Osteocyte (in vitro differentiated cells): ENCODE measurements at regions not wholly inside any gene's neighbourhood (a gene's known extent, or its start where the extent isn't known, plus 50 kb on each side); places are given as distances from the start of the nearest gene placed in this dataset.

Experiments used
- DNase-seq: peaks from one replicate; pipeline ENCODE4 v3.0.0; 2021; ENCODE audit warnings: mixed read lengths; ENCODE audit not compliant: unreplicated experiment; ENCODE audit errors: extremely low spot score
- H3K27ac Mint-ChIP-seq: one replicate; pipeline ENCODE4 v1.8.0; 2021; ENCODE audit warnings: mild to moderate bottlenecking, mixed read lengths; ENCODE audit not compliant: unreplicated experiment
- H3K27me3 Mint-ChIP-seq: one replicate; pipeline ENCODE4 v1.8.0; 2021; ENCODE audit warnings: mixed read lengths; ENCODE audit not compliant: unreplicated experiment
- H3K36me3 Mint-ChIP-seq: one replicate; pipeline ENCODE4 v1.8.0; 2021; ENCODE audit warnings: mixed read lengths; ENCODE audit not compliant: unreplicated experiment
- H3K4me1 Mint-ChIP-seq: one replicate; pipeline ENCODE4 v1.8.0; 2021; ENCODE audit warnings: mixed read lengths; ENCODE audit not compliant: unreplicated experiment
- H3K4me3 Mint-ChIP-seq: one replicate; pipeline ENCODE4 v1.8.0; 2021; ENCODE audit warnings: mild to moderate bottlenecking, moderate library complexity, mixed read lengths; ENCODE audit not compliant: unreplicated experiment
- H3K9me3 Mint-ChIP-seq: one replicate; pipeline ENCODE4 v1.8.0; 2021; ENCODE audit warnings: mixed read lengths; ENCODE audit not compliant: unreplicated experiment
- CTCF ChIP-seq: fragments of 200-600 bp; sonication (generic); IDR thresholded peaks from 2 replicates; pipeline ENCODE4 v1.5.0; 2021; ENCODE audit warnings: antibody characterized with exemption, mild to moderate bottlenecking, moderate library complexity

GRCh38 chr5:171657473-171657872, 128.1 kb upstream of the SMIM23 start:
- peaks cover 6% of the 10 kb centered on the region for H3K9me3 Mint-ChIP-seq
- no peak overlapping the region for H3K27ac Mint-ChIP-seq
- H3K4me1 Mint-ChIP-seq = peaks cover 21% of the 10 kb centered on the region
- DNase-seq = no peak
- no peak overlapping the region for H3K4me3 Mint-ChIP-seq
- H3K36me3 Mint-ChIP-seq = peaks cover 2% of the 10 kb centered on the region
- H3K27me3 Mint-ChIP-seq = peaks cover 11% of the 10 kb centered on the region
- TF ChIP-seq CTCF = no peak

- no peak overlapping the region for H3K4me3 Mint-ChIP-seq
- no peak overlapping the region for H3K27ac Mint-ChIP-seq
- peaks cover 11% of the 10 kb centered on the region for H3K27me3 Mint-ChIP-seq
- peaks cover 19% of the 10 kb centered on the region for H3K4me1 Mint-ChIP-seq
- DNase-seq = no peak
- no peaks in the 10 kb centered on the region for H3K36me3 Mint-ChIP-seq
- TF ChIP-seq CTCF = no peak
- H3K9me3 Mint-ChIP-seq = no peaks in the 10 kb centered on the region
Observed at GRCh38 chr5:171659896-171660295, 125.7 kb upstream of the SMIM23 start.

GRCh38 chr5:171660434-171660833, 125.2 kb upstream of the SMIM23 start:
- Mint-ChIP-seq H3K27ac (no peak overlapping the region), H3K4me1 (peaks cover 19% of the 10 kb centered on the region), H3K36me3 (no peaks in the 10 kb centered on the region), H3K4me3 (no peak overlapping the region), H3K9me3 (no peaks in the 10 kb centered on the region), H3K27me3 (peaks cover 11% of the 10 kb centered on the region)
- DNase-seq = no peak
- TF ChIP-seq CTCF = no peak

- DNase-seq = no peak
- Mint-ChIP-seq H3K4me3 (no peak overlapping the region), H3K36me3 (no peaks in the 10 kb centered on the region), H3K4me1 (peaks cover 19% of the 10 kb centered on the region), H3K9me3 (no peaks in the 10 kb centered on the region), H3K27ac (no peak overlapping the region), H3K27me3 (peaks cover 11% of the 10 kb centered on the region)
- TF ChIP-seq CTCF = no peak
Observed at GRCh38 chr5:171661143-171661542, 124.5 kb upstream of the SMIM23 start.

- no peak for TF ChIP-seq CTCF
- H3K27me3 Mint-ChIP-seq = peaks cover 3% of the 10 kb centered on the region
- no peak overlapping the region for H3K4me3 Mint-ChIP-seq
- H3K4me1 Mint-ChIP-seq = peaks cover 32% of the 10 kb centered on the region
- no peak overlapping the region for H3K27ac Mint-ChIP-seq
- no peaks in the 10 kb centered on the region for H3K9me3 Mint-ChIP-seq
- H3K36me3 Mint-ChIP-seq = no peaks in the 10 kb centered on the region
- DNase-seq = no peak
Observed at GRCh38 chr5:171663311-171664085, 122.1 kb upstream of the SMIM23 start.
